HCT116 (cell line): ENCODE measurements at regions not wholly inside any gene's neighbourhood (a gene's known extent, or its start where the extent isn't known, plus 50 kb on each side); places are given as distances from the start of the nearest gene placed in this dataset.

Source experiments
- CTCF ChIP-seq, 3 experiments: fragments of 200-600 bp in 1 of 3; sonication (generic) in 1 of 3; IDR thresholded peaks in 2 of 3; conservative IDR thresholded peaks in 1 of 3; 2 replicates each; pipeline ENCODE4 v1.5.1; 2012 to 2017; ENCODE audit warnings: low read depth in 2 of 3, low read length in 2 of 3, antibody characterized with exemption in 1 of 3, borderline replicate concordance in 1 of 3, control low read depth in 1 of 3, mild to moderate bottlenecking in 1 of 3, mixed read lengths in 1 of 3, mixed run types in 1 of 3, moderate library complexity in 1 of 3; ENCODE audit not compliant: insufficient read depth in 1 of 3
- EZH2 ChIP-seq: fragments of 200-600 bp; sonication (generic); IDR thresholded peaks from 2 replicates; pipeline ENCODE4 v1.6.1; 2017; ENCODE audit warnings: antibody characterized with exemption, mixed run types
- POLR2A ChIP-seq: IDR thresholded peaks from 2 replicates; pipeline ENCODE4 v1.7.0; 2011; ENCODE audit warnings: borderline replicate concordance; ENCODE audit not compliant: insufficient read depth, insufficient read length; ENCODE audit errors: extremely low read depth
- SRF ChIP-seq: IDR thresholded peaks from 2 replicates; pipeline ENCODE4 v1.6.1; 2012; ENCODE audit warnings: low read depth

- TF ChIP-seq CTCF (IDR thresholded peaks at IDR 0.05 in 2 of 3, conservative IDR thresholded peaks at IDR 0.05 in 1 of 3; ENCODE audit: borderline replicate concordance in 1 of 3, insufficient read depth in 1 of 3, low read depth in 2 of 3, low read length in 2 of 3) (no peak), POLR2A (no peak), SRF (no peak), EZH2 (no peak)
These were observed 289.0 kb downstream of the CAAP1 start for GRCh38 chr9:26603617-26604016.
